BLaER1 (cell line): ENCODE measurements at regions not wholly inside any gene's neighbourhood (a gene's known extent, or its start where the extent isn't known, plus 50 kb on each side); places are given as distances from the start of the nearest gene placed in this dataset.
"Not testable (repeated sequence)": the region's sequence is repeated elsewhere in the genome, so short reads cannot be mapped to it uniquely, and the experiment has no call there.

ENCODE experiments used
- H3K27ac ChIP-seq: shearing (Covaris generic); formaldehyde crosslinking; 2 replicates; pipeline ENCODE4 v1.8.1; 2022
- H3K27me3 ChIP-seq: shearing (Covaris generic); formaldehyde crosslinking; 2 replicates; pipeline ENCODE4 v1.8.1; 2022
- H3K36me3 ChIP-seq: shearing (Covaris generic); formaldehyde crosslinking; 2 replicates; pipeline ENCODE4 v1.8.1; 2022
- H3K4me1 ChIP-seq: shearing (Covaris generic); formaldehyde crosslinking; 2 replicates; pipeline ENCODE4 v1.8.1; 2022
- H3K4me2 ChIP-seq: shearing (Covaris generic); formaldehyde crosslinking; 2 replicates; pipeline ENCODE4 v1.8.1; 2022
- H3K4me3 ChIP-seq: shearing (Covaris generic); formaldehyde crosslinking; 2 replicates; pipeline ENCODE4 v1.8.1; 2022
- H3K9ac ChIP-seq: shearing (Covaris generic); formaldehyde crosslinking; 2 replicates; pipeline ENCODE4 v1.8.1; 2022
- H3K9me3 ChIP-seq: shearing (Covaris generic); formaldehyde crosslinking; 2 replicates; pipeline ENCODE4 v1.8.1; 2022
- H4K20me1 ChIP-seq: shearing (Covaris generic); formaldehyde crosslinking; 2 replicates; pipeline ENCODE4 v1.8.1; 2022
- Cebpa-rat ChIP-seq: shearing (Covaris generic); IDR thresholded peaks from 2 replicates; pipeline ENCODE4 v1.8.1; 2022

GRCh38 chr3:194255252-194256039 is 95.7 kb downstream of the CPN2 start:
- Histone ChIP-seq H3K9me3 (peaks cover 12% of the 10 kb centered on the region), H3K4me1 (peaks cover 35% of the 10 kb centered on the region), H4K20me1 (no peaks in the 10 kb centered on the region), H3K36me3 (no peaks in the 10 kb centered on the region), H3K4me3 (peak overlapping the region; percentile 49), H3K9ac (peak overlapping the region; percentile 13; the same call in 1 of the 2 replicates), H3K27ac (peak overlapping the region; percentile 63), H3K27me3 (0 out of 2 replicates have a peak, but pooled peaks cover 14% of the 10 kb centered on the region), H3K4me2 (peak overlapping the region; percentile 93)
- no peak for TF ChIP-seq Cebpa-rat

- H3K27me3 ChIP-seq: 0 out of 2 replicates have a peak, but pooled peaks cover 7% of the 10 kb centered on the region
- no peaks in the 10 kb centered on the region for H3K36me3 ChIP-seq
- no peaks in the 10 kb centered on the region for H4K20me1 ChIP-seq
- H3K4me1 ChIP-seq: peaks cover 27% of the 10 kb centered on the region
- TF ChIP-seq Cebpa-rat: no peak
- H3K4me2 ChIP-seq: peak overlapping the region; percentile 93
- no peak overlapping the region for H3K4me3 ChIP-seq
- peak overlapping the region; percentile 63 for H3K27ac ChIP-seq
- H3K9me3 ChIP-seq: peaks cover 12% of the 10 kb centered on the region
- no peak overlapping the region; the same call in 1 of the 2 replicates for H3K9ac ChIP-seq
These were observed 94.8 kb downstream of the CPN2 start for GRCh38 chr3:194256040-194256945.

GRCh38 chr3:194257151-194257621 is 93.9 kb downstream of the CPN2 start:
- H3K4me1 ChIP-seq: peaks cover 18% of the 10 kb centered on the region
- no peak overlapping the region for H3K27ac ChIP-seq
- no peaks in the 10 kb centered on the region for H3K36me3 ChIP-seq
- no peak overlapping the region for H3K4me3 ChIP-seq
- peaks cover 12% of the 10 kb centered on the region for H3K9me3 ChIP-seq
- 0 out of 2 replicates have a peak, but pooled peaks cover 5% of the 10 kb centered on the region for H3K27me3 ChIP-seq
- no peaks in the 10 kb centered on the region for H4K20me1 ChIP-seq
- H3K4me2 ChIP-seq: no peak overlapping the region
- H3K9ac ChIP-seq: no peak overlapping the region
- TF ChIP-seq Cebpa-rat: no peak

DNA sequence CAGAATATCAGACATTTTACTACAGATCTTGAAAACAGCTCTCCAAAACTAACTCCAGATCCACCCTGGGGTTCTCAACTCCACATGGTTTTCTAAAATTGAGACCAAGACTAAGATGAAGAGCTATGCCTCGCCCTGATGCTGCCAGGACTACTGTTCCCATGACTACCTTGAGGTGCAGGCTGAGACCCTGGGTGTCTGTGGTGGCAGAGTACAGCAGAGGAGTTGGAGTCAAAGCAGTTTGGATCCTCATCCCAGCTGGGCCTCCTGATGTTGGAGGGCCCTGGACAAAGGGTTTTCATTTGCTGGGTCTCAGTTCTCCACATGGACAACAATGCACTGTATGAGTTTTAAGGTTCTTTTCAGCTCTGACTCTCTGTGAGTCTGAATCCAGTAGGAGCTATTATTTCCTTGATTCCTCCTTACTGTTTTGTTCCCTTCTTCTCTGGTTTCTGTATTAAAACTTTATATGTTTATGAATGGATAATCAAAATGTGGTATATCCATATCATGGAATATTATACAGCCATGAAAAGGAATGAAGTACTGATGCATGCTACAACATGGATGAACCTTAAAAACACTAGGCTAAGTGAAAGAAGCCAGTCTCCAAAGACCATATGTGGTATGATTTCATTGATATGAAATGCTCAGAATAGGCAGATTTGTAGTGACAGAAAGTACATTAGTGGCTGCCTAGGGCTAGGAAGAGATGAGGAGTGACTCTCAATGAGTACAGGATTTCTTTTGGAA is 93.0 kb downstream of the CPN2 start:
- H3K36me3 ChIP-seq: no peaks in the 10 kb centered on the region
- no peak overlapping the region for H3K9ac ChIP-seq
- H3K27me3 ChIP-seq: no peaks in the 10 kb centered on the region
- H4K20me1 ChIP-seq: no peaks in the 10 kb centered on the region
- H3K4me3 ChIP-seq: no peak overlapping the region
- peaks cover 12% of the 10 kb centered on the region for H3K9me3 ChIP-seq
- no peak overlapping the region for H3K27ac ChIP-seq
- no peak for TF ChIP-seq Cebpa-rat
- no peak overlapping the region for H3K4me2 ChIP-seq
- peaks cover 16% of the 10 kb centered on the region for H3K4me1 ChIP-seq

- H3K4me1 ChIP-seq: peaks cover 14% of the 10 kb centered on the region
- H3K4me3 ChIP-seq: no peak overlapping the region
- H3K27ac ChIP-seq: no peak overlapping the region
- peaks cover 12% of the 10 kb centered on the region for H3K9me3 ChIP-seq
- no peaks in the 10 kb centered on the region for H3K27me3 ChIP-seq
- TF ChIP-seq Cebpa-rat: no peak
- no peak overlapping the region for H3K4me2 ChIP-seq
- no peak overlapping the region for H3K9ac ChIP-seq
- no peaks in the 10 kb centered on the region for H3K36me3 ChIP-seq
- H4K20me1 ChIP-seq: no peaks in the 10 kb centered on the region
These were observed 91.0 kb downstream of the CPN2 start for GRCh38 chr3:194259982-194260766.

GRCh38 chr3:194261581-194262063 is 89.5 kb downstream of the CPN2 start:
- Histone ChIP-seq H3K4me2 (no peak overlapping the region), H4K20me1 (no peaks in the 10 kb centered on the region), H3K27ac (no peak overlapping the region), H3K4me1 (peaks cover 4% of the 10 kb centered on the region; the same call in 1 of the 2 replicates), H3K9ac (no peak overlapping the region), H3K27me3 (no peaks in the 10 kb centered on the region), H3K9me3 (peaks cover 12% of the 10 kb centered on the region), H3K36me3 (no peaks in the 10 kb centered on the region), H3K4me3 (no peak overlapping the region)
- TF ChIP-seq Cebpa-rat: no peak

DNA sequence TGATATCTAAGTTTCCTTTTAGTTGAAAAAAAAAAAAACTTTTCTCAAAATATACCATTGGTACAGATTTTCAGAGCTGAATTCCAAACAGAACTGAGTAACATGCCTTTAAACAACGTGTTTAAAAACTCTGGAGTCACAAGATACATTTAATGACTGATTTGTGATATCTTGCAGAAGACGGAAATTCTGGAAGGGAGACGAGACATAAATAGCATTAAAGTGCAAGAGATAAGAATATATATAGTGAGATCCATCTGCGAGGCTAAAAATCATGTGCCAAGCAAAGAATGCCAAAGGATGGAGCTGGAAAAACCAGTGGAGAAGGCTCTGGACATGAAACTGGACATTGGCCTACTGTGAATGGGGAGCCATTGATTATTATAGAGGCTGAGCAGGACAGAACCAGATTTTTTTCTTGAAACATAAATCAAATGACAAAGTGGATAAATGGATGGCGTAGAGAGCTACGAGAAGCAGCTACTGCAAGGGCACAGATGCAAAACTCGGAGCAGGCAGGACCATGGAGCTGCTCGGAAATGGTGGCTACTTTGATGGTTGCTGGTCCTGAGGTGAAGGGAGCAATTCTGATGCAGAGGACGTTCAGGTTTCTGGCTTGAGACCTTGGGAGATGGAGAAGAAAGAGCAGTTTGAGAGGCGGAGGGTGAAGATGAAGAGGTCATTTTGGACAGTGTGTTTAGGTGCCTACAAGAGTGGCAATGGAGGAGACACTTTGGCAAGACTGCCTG is 88.8 kb downstream of the CPN2 start:
- no peak for TF ChIP-seq Cebpa-rat
- no peaks in the 10 kb centered on the region for H4K20me1 ChIP-seq
- H3K9me3 ChIP-seq: peaks cover 11% of the 10 kb centered on the region
- no peaks in the 10 kb centered on the region for H3K36me3 ChIP-seq
- no peak overlapping the region for H3K4me2 ChIP-seq
- no peaks in the 10 kb centered on the region for H3K27me3 ChIP-seq
- H3K4me3 ChIP-seq: no peak overlapping the region
- H3K9ac ChIP-seq: no peak overlapping the region
- peaks cover 4% of the 10 kb centered on the region; the same call in 1 of the 2 replicates for H3K4me1 ChIP-seq
- H3K27ac ChIP-seq: no peak overlapping the region

- no peak overlapping the region for H3K4me2 ChIP-seq
- H3K27me3 ChIP-seq: no peaks in the 10 kb centered on the region
- no peaks in the 10 kb centered on the region for H3K36me3 ChIP-seq
- H4K20me1 ChIP-seq: no peaks in the 10 kb centered on the region
- no peak overlapping the region for H3K27ac ChIP-seq
- peaks cover 6% of the 10 kb centered on the region for H3K9me3 ChIP-seq
- H3K9ac ChIP-seq: no peak overlapping the region
- no peak for TF ChIP-seq Cebpa-rat
- H3K4me3 ChIP-seq: no peak overlapping the region
- H3K4me1 ChIP-seq: peaks cover 4% of the 10 kb centered on the region; the same call in 1 of the 2 replicates
These were observed 88.2 kb downstream of the CPN2 start for GRCh38 chr3:194262925-194263305.

DNA sequence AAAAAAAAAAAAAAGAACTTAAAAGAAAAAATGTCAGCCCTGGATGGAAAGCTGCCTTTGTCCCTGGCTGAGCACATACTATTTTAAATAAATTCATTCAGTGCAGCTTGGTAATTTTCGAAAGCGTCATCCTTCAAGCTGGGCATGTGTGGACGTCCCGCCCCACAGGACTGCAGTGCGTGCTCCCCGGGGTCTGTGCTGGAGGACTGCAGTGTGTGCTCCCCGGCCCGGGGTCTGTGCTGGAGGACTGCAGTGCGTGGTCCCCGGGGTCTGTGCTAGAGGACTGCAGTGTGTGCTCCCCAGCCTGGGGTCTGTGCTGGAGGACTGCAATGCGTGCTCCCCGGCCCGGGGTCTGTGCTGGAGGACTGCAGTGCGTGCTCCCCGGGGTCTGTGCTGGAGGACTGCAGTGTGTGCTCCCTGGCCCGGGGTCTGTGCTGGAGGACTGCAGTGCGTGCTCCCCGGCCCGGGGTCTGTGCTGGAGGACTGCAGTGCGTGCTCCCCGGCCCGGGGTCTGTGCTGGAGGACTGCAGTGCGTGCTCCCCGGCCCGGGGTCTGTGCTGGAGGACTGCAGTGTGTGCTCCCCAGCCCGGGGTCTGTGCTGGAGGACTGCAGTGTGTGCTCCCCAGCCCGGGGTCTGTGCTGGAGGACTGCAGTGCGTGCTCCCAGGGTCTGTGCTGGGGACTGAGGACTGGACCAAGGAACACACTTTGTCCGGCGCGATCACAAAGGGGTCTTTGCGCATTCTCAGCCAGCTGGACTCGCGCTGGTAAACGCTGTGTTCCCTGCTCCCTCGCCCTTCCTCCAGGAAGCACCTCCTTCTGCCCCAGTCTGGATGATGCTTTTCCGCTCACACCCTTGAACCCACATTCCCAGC is 86.3 kb downstream of the CPN2 start:
- H3K36me3 ChIP-seq, H3K9ac ChIP-seq, H3K27me3 ChIP-seq, H3K4me2 ChIP-seq, H3K4me3 ChIP-seq, H3K9me3 ChIP-seq, H3K4me1 ChIP-seq, H4K20me1 ChIP-seq, H3K27ac ChIP-seq: not testable (repeated sequence)
